Ishikawa (cell line): ENCODE measurements at regions not wholly inside any gene's neighbourhood (a gene's known extent, or its start where the extent isn't known, plus 50 kb on each side); places are given as distances from the start of the nearest gene placed in this dataset.

Experiments
- CEBPB ChIP-seq: IDR thresholded peaks from 2 replicates; pipeline ENCODE4 v1.6.1; 2012
- CREB1 ChIP-seq: IDR thresholded peaks from 2 replicates; pipeline ENCODE4 v1.6.1; 2012; ENCODE audit warnings: low read depth
- EP300 ChIP-seq: IDR thresholded peaks from 2 replicates; pipeline ENCODE4 v1.6.1; 2012; ENCODE audit warnings: borderline replicate concordance
- FOXM1 ChIP-seq: IDR thresholded peaks from 2 replicates; pipeline ENCODE4 v1.6.1; 2012; ENCODE audit warnings: low read depth, borderline replicate concordance
- NFIC ChIP-seq: IDR thresholded peaks from 2 replicates; pipeline ENCODE4 v1.6.1; 2012
- TEAD4 ChIP-seq: IDR thresholded peaks from 2 replicates; pipeline ENCODE4 v1.6.1; 2012

DNA sequence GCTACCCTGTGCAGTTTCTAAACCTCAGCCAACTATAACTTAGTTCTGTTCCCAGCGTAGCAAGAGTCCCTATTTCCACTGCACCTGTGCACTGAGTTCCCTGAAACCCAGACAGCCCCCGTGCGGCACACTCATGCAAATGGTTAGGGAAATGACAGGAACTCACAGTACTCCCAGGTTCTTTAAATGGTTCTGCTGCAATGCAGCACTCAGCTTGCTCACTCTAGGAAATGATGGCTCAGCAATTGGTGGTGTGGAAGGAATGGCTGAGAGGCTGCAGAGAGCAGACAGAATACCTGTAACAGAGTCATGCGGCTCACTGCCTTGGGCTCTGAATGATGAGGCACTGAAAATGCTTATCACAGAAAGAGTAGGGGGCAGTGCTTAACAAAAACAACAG is 143.0 kb downstream of the RAD51AP2 start:
- TF ChIP-seq CREB1 (no peak), EP300 (no peak), CEBPB (no peak), FOXM1 (no peak), NFIC (no peak), TEAD4 (no peak)
